CD4-positive, alpha-beta T cell treated with Interferon alpha-2 for 1 hour (primary cell): ENCODE measurements at regions not wholly inside any gene's neighbourhood (a gene's known extent, or its start where the extent isn't known, plus 50 kb on each side); places are given as distances from the start of the nearest gene placed in this dataset.
A peak's percentile ranks its signal among the peaks of the same experiment; 100 is the strongest.
"Not testable (repeated sequence)": the region's sequence is repeated elsewhere in the genome, so short reads cannot be mapped to it uniquely, and the experiment has no call there.

Experiments used
- DNase-seq, 2 donors: peaks; one replicate each; pipeline ENCODE4 v3.0.0-alpha.2; 2020 to 2022

DNA sequence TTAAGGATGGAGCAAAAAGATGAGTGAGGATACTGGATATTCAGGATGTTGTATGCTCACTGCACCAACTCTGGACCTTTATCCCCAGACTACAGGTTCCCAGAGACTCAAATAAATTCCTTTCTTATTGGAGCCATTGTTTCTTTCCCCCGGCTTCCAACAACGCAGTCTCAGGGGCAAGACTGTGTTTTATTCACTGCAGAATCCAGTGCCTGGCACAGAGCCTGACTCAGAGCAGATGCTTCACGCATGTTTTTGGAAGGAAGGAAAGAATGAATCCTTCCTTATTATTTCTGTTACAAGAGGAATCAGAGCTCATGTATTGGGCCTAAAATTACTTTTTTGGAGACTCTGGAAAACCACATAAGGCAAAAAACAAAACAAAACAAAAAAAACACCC, 96.0 kb upstream of the VGLL4 start:
- DNase-seq = no peak

- no peak for DNase-seq
Measured at GRCh38 chr3:11739123-11739522, 95.4 kb upstream of the VGLL4 start.

GRCh38 chr3:11737742-11738141, 94.0 kb upstream of the VGLL4 start:
- no peak for DNase-seq

DNA sequence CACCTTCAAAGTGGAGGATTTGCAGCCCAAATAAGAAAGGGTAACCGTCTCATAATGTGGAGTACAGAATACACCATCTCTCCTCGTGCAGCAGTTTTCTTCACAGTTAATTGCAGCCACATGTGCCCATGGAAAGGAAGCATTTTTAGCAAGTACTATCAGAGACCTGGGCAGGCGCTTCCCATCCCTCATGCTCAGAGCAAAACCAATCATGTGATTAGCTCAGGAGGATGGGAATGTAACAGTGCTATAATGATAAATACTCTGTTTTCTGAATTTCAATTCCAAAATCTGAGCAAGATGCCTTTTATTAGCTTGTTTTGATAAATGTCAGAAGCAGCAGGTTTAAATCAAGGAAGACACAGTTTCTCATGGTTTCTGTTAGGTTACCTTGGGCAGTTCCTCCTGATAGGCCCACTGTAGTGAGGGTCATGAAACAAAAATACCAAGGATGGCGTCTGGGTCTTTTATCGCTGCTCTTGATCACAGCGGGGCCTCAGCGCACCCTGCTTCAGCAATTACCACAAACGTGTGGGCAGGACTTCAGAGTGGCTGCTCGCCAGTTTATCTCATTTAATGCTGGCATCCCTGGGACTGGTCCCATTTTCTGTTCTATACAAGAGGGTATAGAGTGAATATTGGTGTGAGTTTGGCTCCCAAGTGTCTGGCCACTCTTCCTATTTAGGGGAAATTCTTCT, 92.6 kb upstream of the VGLL4 start:
- DNase-seq = no peak

DNA sequence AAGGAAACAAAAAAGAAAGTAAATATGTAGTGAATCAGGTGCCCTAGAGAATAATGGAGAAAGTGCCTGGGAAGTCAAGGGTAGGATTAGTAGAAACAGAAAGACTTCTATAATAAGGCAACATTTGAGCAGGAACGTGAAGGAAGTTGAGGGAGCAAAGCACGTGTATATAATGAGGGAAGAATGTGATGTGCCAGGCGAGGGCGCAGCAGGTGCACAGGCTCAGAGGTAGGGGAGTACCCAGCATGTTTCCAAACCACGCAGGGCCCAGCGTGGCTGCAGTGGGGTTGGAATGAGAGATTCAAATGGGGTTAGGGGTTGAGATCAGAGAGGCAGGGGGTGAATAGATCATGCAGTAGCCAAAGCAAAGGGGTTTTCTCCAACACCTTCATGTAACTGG, 91.9 kb upstream of the VGLL4 start:
- peak in 1 of 2 donors; percentile 17 for DNase-seq

GRCh38 chr3:11735111-11735510, 91.4 kb upstream of the VGLL4 start:
- not testable (repeated sequence) for DNase-seq

- no peak for DNase-seq
Measured at GRCh38 chr3:11733914-11734313, 90.2 kb upstream of the VGLL4 start.

DNA sequence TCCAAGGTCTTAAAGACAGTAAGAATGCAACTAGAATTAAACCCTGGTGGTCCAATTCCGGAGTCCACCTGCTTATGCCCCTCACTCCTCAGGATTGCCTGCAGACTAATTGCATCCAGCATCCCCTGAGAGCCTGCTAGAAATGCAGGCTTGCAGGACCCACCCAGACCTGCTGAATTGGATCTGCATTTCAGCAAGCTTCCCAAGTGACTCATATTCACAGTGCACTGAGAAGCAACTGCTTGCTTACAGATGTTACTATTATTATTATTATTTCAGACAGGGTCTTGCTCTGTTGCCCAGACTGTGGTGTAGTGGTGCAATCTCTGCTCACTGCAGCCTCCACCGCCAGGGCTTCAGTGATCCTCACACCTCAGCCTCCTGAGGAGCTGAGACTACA, 83.5 kb upstream of the VGLL4 start:
- DNase-seq = no peak

GRCh38 chr3:11726146-11726545, 82.4 kb upstream of the VGLL4 start:
- no peak for DNase-seq

GRCh38 chr3:11725340-11725641, 81.6 kb upstream of the VGLL4 start:
- not testable (repeated sequence) for DNase-seq

GRCh38 chr3:11724615-11725339, 81.1 kb upstream of the VGLL4 start:
- peak in 1 of 2 donors; percentile 16 for DNase-seq

DNA sequence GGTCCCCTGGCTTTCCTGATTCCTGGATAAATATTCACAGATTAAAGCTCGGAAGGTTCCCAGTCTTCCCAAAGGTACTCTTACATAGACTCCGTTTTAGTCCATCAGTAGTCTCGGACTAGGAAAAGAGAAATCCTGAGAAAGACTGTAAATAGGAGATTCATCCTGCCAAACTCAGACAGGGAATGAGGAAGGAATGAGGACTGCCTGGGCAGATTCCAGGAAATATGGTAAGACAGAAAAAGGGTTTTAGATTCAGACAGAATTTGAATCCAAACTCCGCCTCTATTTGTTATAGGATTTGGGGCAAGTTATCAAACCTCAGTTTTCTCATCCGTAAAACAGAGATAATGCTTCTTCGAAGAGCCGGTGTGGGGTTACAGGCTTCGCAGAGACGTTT, 77.8 kb upstream of the VGLL4 start:
- no peak for DNase-seq

DNA sequence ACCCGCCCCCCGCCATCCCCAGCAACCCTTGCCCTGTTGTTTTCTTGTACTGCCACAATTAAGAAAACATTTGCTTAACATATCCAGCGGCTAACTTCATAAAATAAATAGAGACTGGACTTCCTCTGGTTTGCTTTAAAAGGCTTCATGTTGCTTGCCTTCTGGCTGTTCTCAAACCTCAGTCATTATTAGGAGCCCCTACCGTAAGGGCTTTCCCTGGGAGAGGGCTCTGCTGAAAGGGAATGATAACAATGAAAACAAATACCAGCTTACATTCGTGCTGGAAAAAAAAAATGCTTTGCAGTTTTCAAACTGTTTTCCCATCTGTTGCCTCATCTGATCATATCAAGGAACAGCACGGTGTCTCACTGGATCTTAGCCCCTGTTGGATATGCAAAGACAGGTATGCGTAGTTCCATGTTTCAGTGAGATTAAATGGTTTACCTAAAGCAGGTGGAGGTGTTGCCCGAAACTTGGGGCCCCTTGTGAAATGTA, 77.2 kb upstream of the VGLL4 start:
- DNase-seq = no peak

DNA sequence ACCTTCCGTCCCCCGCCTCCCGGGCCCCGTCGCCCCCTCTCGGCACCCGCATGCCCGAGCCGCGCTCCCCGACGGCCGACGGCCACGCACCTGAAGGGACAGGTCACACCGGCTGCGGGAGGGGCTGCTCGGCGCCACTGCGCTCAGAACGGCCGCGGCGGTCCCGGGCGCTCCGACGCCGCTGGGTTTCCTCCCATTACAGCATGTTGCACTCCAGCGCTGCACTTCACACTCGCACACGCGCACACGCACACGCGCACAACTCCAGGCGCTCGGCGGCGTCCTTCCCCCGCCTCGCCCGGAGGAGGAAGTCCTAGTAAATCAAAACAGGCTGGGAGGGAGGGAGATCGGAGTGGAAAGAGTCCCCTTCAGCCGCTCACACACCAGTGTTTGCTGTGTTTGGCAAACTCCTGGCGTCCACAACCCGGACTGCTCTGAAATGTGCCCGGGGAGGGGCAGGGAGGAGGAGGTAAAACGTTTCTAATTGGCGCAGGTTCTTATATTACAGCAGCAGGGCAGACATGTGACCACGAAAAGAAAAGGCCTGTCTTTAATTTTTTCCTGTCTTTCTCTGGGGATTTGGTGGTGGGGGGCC, 76.7 kb upstream of the VGLL4 start:
- peak; percentile 14 to 59 for DNase-seq

DNA sequence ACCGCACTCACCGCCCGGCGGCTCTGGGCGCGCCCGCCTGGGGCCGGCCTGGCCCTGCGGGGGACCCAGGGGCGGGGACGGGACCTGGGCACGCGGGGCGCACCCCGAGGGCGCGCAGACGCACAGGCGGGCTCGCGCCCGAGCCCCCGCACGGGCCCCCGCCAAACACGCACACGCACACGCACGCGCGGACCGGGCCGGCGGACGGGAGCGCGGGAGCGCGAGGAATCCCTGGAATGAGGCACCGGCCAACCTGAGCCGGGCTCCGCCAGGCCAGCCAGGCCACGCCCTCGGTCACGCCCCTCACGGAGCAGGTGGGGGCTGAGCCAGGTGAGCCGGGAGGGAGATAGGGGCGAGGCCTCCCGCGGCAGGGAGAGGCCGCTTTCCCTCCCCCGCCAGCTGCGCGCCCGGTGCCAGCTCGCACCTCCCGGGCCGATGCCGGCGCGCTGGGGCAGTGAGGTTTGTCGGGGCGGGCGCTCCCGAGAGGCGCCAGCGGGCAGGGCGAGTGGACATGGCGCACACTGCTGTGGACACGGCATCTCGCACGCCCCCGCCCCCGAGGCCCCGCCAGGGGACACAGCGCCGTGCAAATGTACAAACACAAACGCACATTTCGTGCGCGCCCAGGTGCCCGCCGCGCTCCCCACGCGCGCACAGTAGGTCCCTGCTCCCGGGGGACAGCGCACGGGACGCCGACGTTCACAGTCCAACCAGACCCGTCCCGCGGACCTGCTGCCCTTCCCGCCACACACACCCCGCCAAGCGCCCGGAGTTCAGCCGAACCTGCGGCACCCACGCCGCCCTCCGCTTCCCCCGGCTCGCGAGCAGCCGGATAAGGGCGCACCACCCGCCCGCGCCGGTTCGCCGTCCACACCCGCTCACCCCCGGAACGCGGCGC, 75.9 kb upstream of the VGLL4 start:
- peak; percentile 69 to 88 for DNase-seq

DNA sequence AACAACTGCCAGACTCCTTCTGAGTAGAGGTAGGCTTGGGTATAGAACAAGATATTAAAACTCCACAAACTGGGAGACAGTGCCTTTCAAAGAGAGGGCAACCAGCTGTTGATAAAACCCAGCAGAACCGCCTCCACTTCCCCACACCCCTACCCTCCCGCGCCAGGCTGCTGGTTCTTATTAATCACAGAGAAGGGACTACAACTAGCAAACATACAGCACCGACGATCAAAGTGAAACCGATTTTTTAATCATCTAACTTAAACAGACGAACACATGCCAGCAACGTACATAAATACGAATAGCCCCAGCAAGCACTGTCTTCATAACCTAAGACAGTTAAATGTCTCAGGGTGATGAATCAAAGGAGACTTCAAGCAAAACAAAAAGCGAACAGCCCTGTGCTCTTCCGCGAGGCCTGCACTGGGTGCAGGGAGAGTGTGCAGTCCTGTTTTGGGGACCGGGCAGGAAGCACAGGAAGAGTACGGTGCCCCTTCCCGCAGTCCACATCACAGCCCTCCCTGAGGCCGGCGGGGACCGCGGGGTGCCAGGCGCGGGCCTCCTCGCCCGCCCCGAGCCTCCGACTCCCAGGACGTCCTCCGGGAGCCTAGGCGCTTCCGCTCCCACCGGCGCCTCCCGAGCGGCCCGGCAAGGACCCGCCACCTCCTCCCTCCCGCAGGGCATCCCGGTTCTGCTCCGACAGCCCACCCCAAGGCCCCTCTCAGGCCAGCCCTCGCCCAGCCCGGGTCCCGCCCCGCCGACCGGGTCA, 75.1 kb upstream of the VGLL4 start:
- DNase-seq = peak; percentile 1 to 45

- peak in 1 of 2 donors; percentile 5 for DNase-seq
Measured at GRCh38 chr3:11717768-11718636, 74.3 kb upstream of the VGLL4 start.

DNA sequence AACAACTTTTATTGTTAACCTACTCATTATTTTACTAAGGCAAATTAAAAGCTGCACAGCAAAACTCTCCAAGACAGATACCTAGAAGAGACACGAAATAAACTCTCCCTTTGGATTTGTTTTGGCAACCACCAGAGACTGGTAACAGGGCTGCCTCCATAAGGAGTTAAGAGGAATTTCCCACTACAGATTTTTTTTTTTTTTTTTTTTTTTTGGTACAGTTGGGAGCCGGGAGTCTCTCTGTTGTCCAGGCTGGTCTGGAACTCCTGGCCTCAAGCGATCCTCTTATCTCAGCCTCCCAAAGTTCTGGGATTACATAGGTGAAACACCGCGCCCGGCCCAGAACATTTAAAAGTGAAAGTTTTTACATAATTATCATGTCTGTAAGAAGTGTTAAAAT, 73.6 kb upstream of the VGLL4 start:
- DNase-seq = no peak

- DNase-seq = no peak
Measured at GRCh38 chr3:11716573-11717290, 73.0 kb upstream of the VGLL4 start.

DNA sequence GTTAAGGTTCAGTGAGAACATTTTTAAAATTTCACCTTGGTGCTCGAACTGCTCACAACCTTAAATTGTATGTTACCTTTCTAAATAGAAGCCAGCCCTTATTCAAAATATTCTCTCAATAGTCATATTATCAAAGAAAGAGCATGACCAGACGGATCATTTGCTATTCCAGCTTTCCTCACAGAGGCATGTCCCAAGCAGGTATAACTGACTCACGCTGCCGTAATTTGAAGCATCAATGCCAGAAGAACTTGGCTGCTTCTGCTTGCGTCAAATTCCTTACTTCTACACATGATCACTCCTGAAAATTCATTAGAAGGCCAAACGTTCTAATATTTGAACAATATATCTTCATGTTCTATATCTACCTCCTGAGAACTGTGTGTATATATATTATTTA, 69.5 kb upstream of the VGLL4 start:
- no peak for DNase-seq

DNA sequence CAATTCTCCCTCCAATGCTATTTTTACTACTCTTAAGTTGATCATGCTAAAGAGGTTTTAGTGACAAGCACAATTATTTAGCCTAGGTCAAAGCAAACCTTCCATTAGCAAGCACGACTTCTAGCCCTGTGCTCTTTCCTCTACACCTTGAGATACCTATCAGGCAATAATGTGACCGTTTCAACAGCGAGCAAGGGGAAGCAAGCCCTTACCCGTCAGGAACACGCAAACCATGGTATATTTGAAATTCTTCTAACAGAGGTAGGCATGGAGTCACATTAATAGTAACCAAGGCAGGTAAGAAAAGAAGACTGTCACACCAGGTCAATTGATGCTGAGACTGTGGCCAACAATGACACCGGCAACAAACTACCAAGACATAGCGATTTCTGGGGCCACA, 68.9 kb upstream of the VGLL4 start:
- no peak for DNase-seq
